ENCODE measurements at regions not wholly inside any gene's neighbourhood (a gene's known extent, or its start where the extent isn't known, plus 50 kb on each side); places are given as distances from the start of the nearest gene placed in this dataset.

GRCh38 chr16:59699786-59700185, 965.7 kb upstream of the GOT2 start:
- TF ChIP-seq, protein P1, sequence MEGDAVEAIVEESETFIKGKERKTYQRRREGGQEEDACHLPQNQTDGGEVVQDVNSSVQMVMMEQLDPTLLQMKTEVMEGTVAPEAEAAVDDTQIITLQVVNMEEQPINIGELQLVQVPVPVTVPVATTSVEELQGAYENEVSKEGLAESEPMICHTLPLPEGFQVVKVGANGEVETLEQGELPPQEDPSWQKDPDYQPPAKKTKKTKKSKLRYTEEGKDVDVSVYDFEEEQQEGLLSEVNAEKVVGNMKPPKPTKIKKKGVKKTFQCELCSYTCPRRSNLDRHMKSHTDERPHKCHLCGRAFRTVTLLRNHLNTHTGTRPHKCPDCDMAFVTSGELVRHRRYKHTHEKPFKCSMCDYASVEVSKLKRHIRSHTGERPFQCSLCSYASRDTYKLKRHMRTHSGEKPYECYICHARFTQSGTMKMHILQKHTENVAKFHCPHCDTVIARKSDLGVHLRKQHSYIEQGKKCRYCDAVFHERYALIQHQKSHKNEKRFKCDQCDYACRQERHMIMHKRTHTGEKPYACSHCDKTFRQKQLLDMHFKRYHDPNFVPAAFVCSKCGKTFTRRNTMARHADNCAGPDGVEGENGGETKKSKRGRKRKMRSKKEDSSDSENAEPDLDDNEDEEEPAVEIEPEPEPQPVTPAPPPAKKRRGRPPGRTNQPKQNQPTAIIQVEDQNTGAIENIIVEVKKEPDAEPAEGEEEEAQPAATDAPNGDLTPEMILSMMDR (IDR thresholded peaks at IDR 0.05; ENCODE audit: insufficient read depth, low read length, poor library complexity, severe bottlenecking), result no peak
- Histone ChIP-seq H3K9me2 (replicated peaks; ENCODE audit: insufficient read depth, low read length) (no peaks in the 10 kb centered on the region), H3K9ac (ENCODE audit: low read length) (no peak overlapping the region), H3K9me3 (ENCODE audit: insufficient read depth, low read length) (no peaks in the 10 kb centered on the region), H3K27ac (ENCODE audit: low read depth, low read length) (no peak overlapping the region), H3F3A (ENCODE audit: insufficient read depth) (no peaks in the 10 kb centered on the region), H3K79me2 (ENCODE audit: insufficient read depth, low read length) (no peaks in the 10 kb centered on the region), H3K36me3 (ENCODE audit: low read length) (no peaks in the 10 kb centered on the region), H4K20me1 (ENCODE audit: low read depth, low read length) (no peaks in the 10 kb centered on the region), H2AFZ (ENCODE audit: low read depth, low read length, severe bottlenecking) (no peak overlapping the region), H3K4me3 (ENCODE audit: insufficient read depth, low read length, poor library complexity, severe bottlenecking) (no peak overlapping the region), H3K27me3 (ENCODE audit: low read length) (no peaks in the 10 kb centered on the region), H3K4me2 (ENCODE audit: low read depth, low read length, poor library complexity, severe bottlenecking) (no peak overlapping the region)

DNA sequence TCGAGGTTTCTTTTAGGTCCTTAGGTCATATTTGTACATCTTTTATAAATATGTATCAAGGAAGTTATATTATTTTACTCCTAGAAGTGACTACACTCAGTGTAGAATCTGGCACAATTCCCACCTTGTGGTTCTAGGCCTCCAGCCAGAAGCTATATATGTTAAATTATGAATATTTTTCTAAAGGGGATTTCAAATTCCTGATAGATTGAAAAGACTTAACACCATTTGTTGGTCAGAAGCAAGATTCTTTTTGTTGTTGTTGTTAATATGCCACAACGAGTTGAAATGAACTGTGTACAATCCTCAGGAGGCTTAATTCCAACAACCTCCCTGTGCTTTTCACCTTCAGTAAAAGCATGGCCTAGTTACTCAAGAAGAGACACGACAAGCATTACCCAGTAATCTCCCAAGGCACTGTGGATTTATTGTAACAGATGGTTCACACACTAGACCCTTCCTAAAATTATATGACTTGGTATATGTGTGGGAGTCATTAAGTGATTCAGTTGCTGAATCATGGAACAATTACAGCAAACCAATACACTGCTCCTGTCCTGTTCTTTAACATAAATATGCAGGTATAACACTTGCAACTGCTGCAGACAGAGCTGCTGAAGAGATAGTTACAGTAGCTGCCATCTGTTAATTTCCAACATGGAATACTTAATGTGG, 964.4 kb upstream of the GOT2 start:
- TF ChIP-seq, protein P1 (IDR thresholded peaks at IDR 0.05; ENCODE audit: insufficient read depth, low read length, poor library complexity, severe bottlenecking), result no peak
- no peak for TF ChIP-seq EZH2phosphoT487 (conservative IDR thresholded peaks at IDR 0.05; ENCODE audit: low read length)
- Histone ChIP-seq H3F3A (ENCODE audit: insufficient read depth) (no peaks in the 10 kb centered on the region), H3K9me2 (replicated peaks; ENCODE audit: insufficient read depth, low read length) (no peaks in the 10 kb centered on the region), H3K27ac (ENCODE audit: low read depth, low read length) (no peak overlapping the region), H3K36me3 (ENCODE audit: low read length) (no peaks in the 10 kb centered on the region), H3K9ac (ENCODE audit: low read length) (no peak overlapping the region), H3K27me3 (ENCODE audit: low read length) (no peaks in the 10 kb centered on the region), H4K20me1 (ENCODE audit: low read depth, low read length) (no peaks in the 10 kb centered on the region), H2AFZ (ENCODE audit: low read depth, low read length, severe bottlenecking) (no peak overlapping the region), H3K9me3 (ENCODE audit: insufficient read depth, low read length) (no peaks in the 10 kb centered on the region), H3K79me2 (ENCODE audit: insufficient read depth, low read length) (no peaks in the 10 kb centered on the region), H3K4me2 (ENCODE audit: low read depth, low read length, poor library complexity, severe bottlenecking) (no peak overlapping the region), H3K4me3 (ENCODE audit: insufficient read depth, low read length, poor library complexity, severe bottlenecking) (no peak overlapping the region)

DNA sequence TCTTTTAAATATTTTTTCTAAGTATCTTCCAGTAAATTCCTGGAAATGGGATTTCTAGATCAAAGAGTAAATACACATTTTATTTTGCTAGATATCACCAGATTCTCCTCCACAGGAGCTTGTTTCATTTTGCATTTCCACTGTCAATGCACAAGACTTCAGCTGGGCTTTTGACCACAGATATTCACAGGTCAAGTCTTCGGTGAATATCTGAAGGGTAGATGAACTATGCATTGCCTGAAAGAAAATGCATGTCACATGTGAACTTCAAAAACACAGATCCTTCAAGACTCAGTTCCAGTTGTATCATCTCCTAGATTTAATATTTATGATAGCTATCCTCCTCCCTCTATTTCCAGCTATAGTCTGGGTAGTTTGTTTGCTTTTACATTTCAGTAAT, 963.6 kb upstream of the GOT2 start:
- no peak for TF ChIP-seq EZH2phosphoT487 (conservative IDR thresholded peaks at IDR 0.05; ENCODE audit: low read length)
- TF ChIP-seq, protein P1 (IDR thresholded peaks at IDR 0.05; ENCODE audit: insufficient read depth, low read length, poor library complexity, severe bottlenecking), result no peak
- Histone ChIP-seq H3K9me3 (ENCODE audit: insufficient read depth, low read length) (no peaks in the 10 kb centered on the region), H3K79me2 (ENCODE audit: insufficient read depth, low read length) (no peaks in the 10 kb centered on the region), H3F3A (ENCODE audit: insufficient read depth) (no peaks in the 10 kb centered on the region), H2AFZ (ENCODE audit: low read depth, low read length, severe bottlenecking) (no peak overlapping the region), H3K27me3 (ENCODE audit: low read length) (no peaks in the 10 kb centered on the region), H3K4me2 (ENCODE audit: low read depth, low read length, poor library complexity, severe bottlenecking) (no peak overlapping the region), H3K9ac (ENCODE audit: low read length) (no peak overlapping the region), H3K9me2 (replicated peaks; ENCODE audit: insufficient read depth, low read length) (no peaks in the 10 kb centered on the region), H3K4me3 (ENCODE audit: insufficient read depth, low read length, poor library complexity, severe bottlenecking) (no peak overlapping the region), H3K27ac (ENCODE audit: low read depth, low read length) (no peak overlapping the region), H3K36me3 (ENCODE audit: low read length) (no peaks in the 10 kb centered on the region), H4K20me1 (ENCODE audit: low read depth, low read length) (no peaks in the 10 kb centered on the region)

Measured in SU-DHL-6 (cell line).